Motor neuron (in vitro differentiated cells): ENCODE measurements at regions not wholly inside any gene's neighbourhood (a gene's known extent, or its start where the extent isn't known, plus 50 kb on each side); places are given as distances from the start of the nearest gene placed in this dataset.

Experiments used
- ATAC-seq, 8 experiments: fragments of 200-7000 bp; cut with Tn5 transposase; replicated peaks in 6 of 8; 2 replicates each; pipeline ENCODE4 v1.8.0; 2021; ENCODE audit warnings: mild to moderate bottlenecking in 8 of 8, moderate library complexity in 8 of 8
- H3K27ac ChIP-seq, 2 donors: fragments of 250-450 bp; sonication (Bioruptor Pico); 2 replicates each; pipeline ENCODE4 v1.9.0; 2021; ENCODE audit warnings: antibody characterized with exemption in 2 of 2, mild to moderate bottlenecking in 2 of 2, moderate library complexity in 1 of 2
- H3K4me1 ChIP-seq, 2 donors: fragments of 250-450 bp; sonication (Bioruptor Pico); replicated peaks in 1 of 2; 2 replicates each; pipeline ENCODE4 v1.6.1; 2021; ENCODE audit warnings: antibody characterized with exemption in 2 of 2, mild to moderate bottlenecking in 2 of 2, moderate library complexity in 1 of 2
- H3K4me3 ChIP-seq, 5 donors: fragments of 250-450 bp; sonication (Bioruptor Pico); 2 replicates each; pipeline ENCODE4 v1.9.0; 2021; ENCODE audit warnings: antibody characterized with exemption in 5 of 5, mild to moderate bottlenecking in 5 of 5, moderate library complexity in 4 of 5
- WGBS, 10 experiments: fragments of 450-650 bp; shearing (Covaris generic); methylation state at CpG; one replicate each; pipeline ENCODE4 v1.0.0; 2022; 5-methylcytosine and 5-hydroxymethylcytosine counted together
- in situ Hi-C, 9 experiments: fragments of 400-800 bp; cut with MboI; loops; one replicate each; pipeline ENCODE4 v1.15.0; 2021; ENCODE audit warnings: low sequenced_read_pairs in 9 of 9, low pct_unique_long_range_greater_than_20kb in 2 of 9; ENCODE audit not compliant: unreplicated experiment in 9 of 9

- Histone ChIP-seq H3K27ac (no peak overlapping the region), H3K4me1 (peaks cover 4 to 5% of the 10 kb centered on the region in 2 donors), H3K4me3 (no peak overlapping the region)
- WGBS, 10 experiments: 21 to 96% (median 80%) methylated on average over 1 to 4 of the region's 4 CpGs; no CpG with 5 or more reads in 1 of the 10 experiments
- in situ Hi-C loops: no loop called here
- ATAC-seq: peak in 3 of 8 experiments; percentile 42 to 60 (median 46)
These were observed 328.9 kb downstream of the NUF2 start for GRCh38 chr1:163650624-163651023.

- peaks cover 18 to 22% of the 10 kb centered on the region in 2 donors for H3K4me1 ChIP-seq
- no peak for ATAC-seq
- H3K4me3 ChIP-seq: no peak overlapping the region
- no peak overlapping the region for H3K27ac ChIP-seq
- in situ Hi-C loops: no loop called here
These were observed 330.7 kb downstream of the NUF2 start for GRCh38 chr1:163652441-163652840.

- H3K27ac ChIP-seq: no peak overlapping the region
- H3K4me3 ChIP-seq: no peak overlapping the region
- in situ Hi-C loops: no loop called here
- peak in 2 of 8 experiments; percentile 13 to 17 for ATAC-seq
- H3K4me1 ChIP-seq: peaks cover 18 to 31% of the 10 kb centered on the region in 2 donors
These were observed 333.8 kb downstream of the NUF2 start for GRCh38 chr1:163655565-163655964.

GRCh38 chr1:163656095-163656759 lies 334.5 kb downstream of the NUF2 start:
- peak in 7 of 8 experiments; percentile 85 to 96 (median 92) for ATAC-seq
- H3K27ac ChIP-seq: no peak overlapping the region
- H3K4me1 ChIP-seq: peaks cover 21 to 31% of the 10 kb centered on the region in 2 donors
- H3K4me3 ChIP-seq: no peak overlapping the region
- in situ Hi-C loops: no loop called here
- 0 to 50% (median 32%) methylated on average over 1 to 4 of the region's 4 CpGs for WGBS, 10 experiments

- in situ Hi-C loops: no loop called here
- peaks cover 22 to 26% of the 10 kb centered on the region in 2 donors for H3K4me1 ChIP-seq
- WGBS, 10 experiments: 11 to 100% (median 25%) methylated on average over 1 to 3 of the region's 3 CpGs; no CpG with 5 or more reads in 1 of the 10 experiments
- H3K27ac ChIP-seq: no peak overlapping the region
- ATAC-seq: peak in 5 of 8 experiments; percentile 19 to 72 (median 51)
- no peak overlapping the region for H3K4me3 ChIP-seq
These were observed 336.0 kb downstream of the NUF2 start for GRCh38 chr1:163657719-163658118.

- Histone ChIP-seq H3K4me1 (peaks cover 26 to 29% of the 10 kb centered on the region in 2 donors), H3K4me3 (no peak overlapping the region), H3K27ac (no peak overlapping the region)
- ATAC-seq: peak in 3 of 8 experiments; percentile 53 to 76 (median 74)
- whole genome bisulfite sequencing, 10 experiments: 20 to 100% (median 87%) methylated on average over 1 to 8 of the region's 8 CpGs
- in situ Hi-C loops: no loop called here
These were observed 339.6 kb downstream of the NUF2 start for GRCh38 chr1:163661391-163661790.

GRCh38 chr1:163664671-163665335 lies 343.0 kb downstream of the NUF2 start:
- Histone ChIP-seq H3K4me3 (no peak overlapping the region), H3K27ac (no peak overlapping the region), H3K4me1 (peaks cover 6 to 21% of the 10 kb centered on the region in 2 donors)
- ATAC-seq: peak in 5 of 8 experiments; percentile 56 to 89 (median 64)
- 29 to 100% (median 69%) methylated on average over 1 to 6 of the region's 6 CpGs; no CpG with 5 or more reads in 1 of the 10 experiments for WGBS, 10 experiments
- in situ Hi-C loops: no loop called here

GRCh38 chr1:163668472-163668871 lies 346.7 kb downstream of the NUF2 start:
- no peak overlapping the region for H3K27ac ChIP-seq
- peaks cover 17 to 25% of the 10 kb centered on the region in 2 donors for H3K4me1 ChIP-seq
- WGBS, 10 experiments: 61 to 100% (median 93%) methylated on average over 1 to 2 of the region's 2 CpGs; no CpG with 5 or more reads in 1 of the 10 experiments
- H3K4me3 ChIP-seq: no peak overlapping the region
- in situ Hi-C loops: no loop called here
- peak in 2 of 8 experiments; percentile 82 for ATAC-seq

- no peak overlapping the region for H3K27ac ChIP-seq
- H3K4me1 ChIP-seq: peaks cover 23% of the 10 kb centered on the region in 2 donors
- no peak for ATAC-seq
- WGBS, 10 experiments: 60 to 100% (median 91%) methylated on average over 1 to 4 of the region's 4 CpGs; no CpG with 5 or more reads in 2 of the 10 experiments
- in situ Hi-C loops: no loop called here
- H3K4me3 ChIP-seq: no peak overlapping the region
These were observed 349.4 kb downstream of the NUF2 start for GRCh38 chr1:163670989-163671757.

- in situ Hi-C loops: no loop called here
These were observed 351.4 kb downstream of the NUF2 start for GRCh38 chr1:163672976-163673758.

GRCh38 chr1:163673759-163674151 lies 352.0 kb downstream of the NUF2 start:
- in situ Hi-C loops: no loop called here
- peak overlapping the region; percentile 25 to 56 for H3K27ac ChIP-seq
- peaks cover 23% of the 10 kb centered on the region in 2 donors for H3K4me1 ChIP-seq
- WGBS, 10 experiments: 0 to 33% (median 16%) methylated on average over 1 to 8 of the region's 8 CpGs; no CpG with 5 or more reads in 3 of the 10 experiments
- ATAC-seq: peak in 5 of 8 experiments; percentile 36 to 92 (median 89)
- H3K4me3 ChIP-seq: no peak overlapping the region

More at GRCh38 chr1:163672976-163673758, 351.4 kb downstream of the NUF2 start:
- 35 to 72% (median 50%) methylated on average over 2 to 9 of the region's 9 CpGs; no CpG with 5 or more reads in 1 of the 10 experiments for WGBS, 10 experiments
- peak in 5 of 8 experiments; percentile 11 to 74 (median 57) for ATAC-seq
- Histone ChIP-seq H3K4me3 (no peak overlapping the region), H3K4me1 (peaks cover 23% of the 10 kb centered on the region in 2 donors), H3K27ac (peak overlapping the region; percentile 25 to 56)

- ATAC-seq: no peak
- 70 to 100% (median 86%) methylated on average over 1 of the region's 1 CpG; no CpG with 5 or more reads in 2 of the 10 experiments for WGBS, 10 experiments
- Histone ChIP-seq H3K27ac (peak overlapping the region in 1 of 2 donors; percentile 1), H3K4me1 (peaks cover 23% of the 10 kb centered on the region in 2 donors), H3K4me3 (no peak overlapping the region)
- in situ Hi-C loops: no loop called here
These were observed 352.5 kb downstream of the NUF2 start for GRCh38 chr1:163674236-163674635.
